Mucosa of descending colon (tissue), 3 donors: ENCODE measurements at regions not wholly inside any gene's neighbourhood (a gene's known extent, or its start where the extent isn't known, plus 50 kb on each side); places are given as distances from the start of the nearest gene placed in this dataset.
"Not testable (repeated sequence)": the region's sequence is repeated elsewhere in the genome, so short reads cannot be mapped to it uniquely, and the experiment has no call there.

ENCODE experiments used
- ATAC-seq: fragments of 200-7000 bp; cut with Tn5 transposase; one replicate; pipeline ENCODE4 v1.9.1; 2020; ENCODE audit warnings: mild to moderate bottlenecking, moderate library complexity
- DNase-seq, 3 donors: peaks; one replicate each; pipeline ENCODE4 v3.0.0-alpha.2; 2020
- H3K36me3 ChIP-seq: fragments of 200-600 bp; one replicate; pipeline ENCODE4 v1.8.0; 2021; ENCODE audit warnings: low read depth, mild to moderate bottlenecking
- H3K4me1 ChIP-seq: fragments of 200-600 bp; one replicate; pipeline ENCODE4 v1.8.0; 2021; ENCODE audit warnings: low read depth, mild to moderate bottlenecking
- H3K4me3 ChIP-seq: fragments of 200-600 bp; one replicate; pipeline ENCODE4 v1.8.0; 2021; ENCODE audit warnings: mild to moderate bottlenecking
- H3K9me3 ChIP-seq: fragments of 200-600 bp; one replicate; pipeline ENCODE4 v1.8.0; 2021; ENCODE audit warnings: mild to moderate bottlenecking
- CTCF ChIP-seq: fragments of 200-600 bp; IDR thresholded peaks from one replicate; pipeline ENCODE4 v1.8.0; 2022; ENCODE audit warnings: antibody characterized with exemption, mild to moderate bottlenecking
- intact Hi-C, 2 donors: fragments of 100-400 bp; cut with DNase I in 1 of 2; cut with micrococcal nuclease in 1 of 2; formaldehyde crosslinking; loops; one replicate each; pipeline versions ENCODE4 v1.11.0 to v1.11.1; 2022; cut with DNase I, micrococcal nuclease
- donor health status: DM: no; HTN: no; CAD: no; lungs with moderate emphysema.
- donor health status: DM: no; HTN: no; CAD: no.
- donor health status: DM: no; HTN: yes; CAD: no.

- DNase-seq: no peak
- Histone ChIP-seq H3K4me3 (no peak overlapping the region), H3K36me3 (no peaks in the 10 kb centered on the region), H3K9me3 (no peaks in the 10 kb centered on the region), H3K4me1 (no peaks in the 10 kb centered on the region)
- no peak for ATAC-seq
- intact Hi-C loops: no loop called here
- TF ChIP-seq CTCF: no peak
Observed at GRCh38 chr7:121531175-121532070, 135.3 kb upstream of the FAM3C start.

GRCh38 chr7:121530227-121531174 is 134.4 kb upstream of the FAM3C start:
- ATAC-seq (peak; percentile 99), DNase-seq (peak in 1 of 3 donors; percentile 19)
- H3K36me3 ChIP-seq: no peaks in the 10 kb centered on the region
- no peak overlapping the region for H3K4me3 ChIP-seq
- intact Hi-C loops: no loop called here
- TF ChIP-seq CTCF: no peak
- H3K9me3 ChIP-seq: no peaks in the 10 kb centered on the region
- H3K4me1 ChIP-seq: no peaks in the 10 kb centered on the region

- Histone ChIP-seq H3K4me1 (no peaks in the 10 kb centered on the region), H3K36me3 (no peaks in the 10 kb centered on the region), H3K4me3 (no peak overlapping the region), H3K9me3 (no peaks in the 10 kb centered on the region)
- TF ChIP-seq CTCF: no peak
- intact Hi-C loops: no loop called here
- DNase-seq: no peak
- ATAC-seq: no peak
Observed at GRCh38 chr7:121529003-121529402, 132.9 kb upstream of the FAM3C start.

- DNase-seq, H3K9me3 ChIP-seq, intact Hi-C loops, ATAC-seq, H3K4me1 ChIP-seq, H3K4me3 ChIP-seq, H3K36me3 ChIP-seq: not testable (repeated sequence)
Observed at GRCh38 chr7:121526210-121526609, 130.1 kb upstream of the FAM3C start.

- no peaks in the 10 kb centered on the region for H3K36me3 ChIP-seq
- no peak for DNase-seq
- H3K4me1 ChIP-seq: no peaks in the 10 kb centered on the region
- intact Hi-C loops: no loop called here
- H3K4me3 ChIP-seq: no peak overlapping the region
- no peak for ATAC-seq
- H3K9me3 ChIP-seq: no peaks in the 10 kb centered on the region
- no peak for TF ChIP-seq CTCF
Observed at GRCh38 chr7:121525155-121525819, 129.2 kb upstream of the FAM3C start.
